PFSK-1 (cell line): ENCODE measurements at regions not wholly inside any gene's neighbourhood (a gene's known extent, or its start where the extent isn't known, plus 50 kb on each side); places are given as distances from the start of the nearest gene placed in this dataset.

ENCODE experiments used
- FOXP2 ChIP-seq: optimal IDR thresholded peaks from 2 replicates; pipeline ENCODE3; 2011; ENCODE audit warnings: borderline replicate concordance, control low read depth, inconsistent platforms; ENCODE audit not compliant: insufficient read depth; ENCODE audit errors: extremely low read length, extremely low read depth
- POLR2AphosphoS5 ChIP-seq: IDR thresholded peaks from 2 replicates; pipeline ENCODE4 v1.6.1; 2012; ENCODE audit warnings: low read depth, mild to moderate bottlenecking, control low read depth, low read length, moderate library complexity
- REST ChIP-seq, 2 experiments: IDR thresholded peaks; 2 replicates each; pipeline versions ENCODE4 v1.6.1 to v1.8.0; 2011 to 2012; ENCODE audit warnings: low read depth in 2 of 2, low read length in 2 of 2, control low read depth in 1 of 2, inconsistent platforms in 1 of 2, mild to moderate bottlenecking in 1 of 2, moderate library complexity in 1 of 2; ENCODE audit not compliant: insufficient read depth in 1 of 2
- SIN3A ChIP-seq: IDR thresholded peaks from 2 replicates; pipeline ENCODE4 v1.6.1; 2012; ENCODE audit warnings: mild to moderate bottlenecking, low read length, moderate library complexity, borderline replicate concordance; ENCODE audit not compliant: insufficient read depth
- TAF1 ChIP-seq: IDR thresholded peaks from 2 replicates; pipeline ENCODE4 v1.6.1; 2012; ENCODE audit warnings: low read length, control low read depth, borderline replicate concordance; ENCODE audit not compliant: insufficient read depth

- TF ChIP-seq FOXP2 (no peak), POLR2AphosphoS5 (no peak), TAF1 (no peak), SIN3A (no peak), REST (IDR thresholded peaks at IDR 0.05; ENCODE audit: insufficient read depth in 1 of 2, low read depth in 2 of 2, low read length in 2 of 2) (no peak)
These were observed 100.4 kb upstream of the USP24 start for GRCh38 chr1:55315552-55315951.

DNA sequence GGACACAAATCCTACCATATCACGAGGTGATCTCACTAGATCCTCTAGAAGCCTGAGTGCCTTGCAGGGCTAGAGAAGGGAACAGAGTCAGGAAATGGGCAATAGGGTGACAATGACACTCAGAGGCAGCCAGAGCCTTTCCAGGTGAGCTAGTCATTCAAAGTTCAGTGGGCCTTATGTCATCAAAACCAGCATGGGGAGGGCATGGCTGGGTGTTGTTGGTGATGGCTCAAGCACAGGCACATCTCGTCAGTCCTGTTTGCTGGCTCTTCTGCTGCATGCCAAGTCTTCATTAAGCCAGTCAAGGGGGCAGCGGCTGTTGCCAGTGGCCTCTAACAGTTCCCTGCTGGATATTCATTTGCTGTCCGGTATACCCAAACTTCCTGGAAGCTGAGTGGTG lies 99.6 kb upstream of the USP24 start:
- TF ChIP-seq POLR2AphosphoS5 (no peak), REST (IDR thresholded peaks at IDR 0.05; ENCODE audit: insufficient read depth in 1 of 2, low read depth in 2 of 2, low read length in 2 of 2) (no peak), FOXP2 (no peak), TAF1 (no peak), SIN3A (no peak)

DNA sequence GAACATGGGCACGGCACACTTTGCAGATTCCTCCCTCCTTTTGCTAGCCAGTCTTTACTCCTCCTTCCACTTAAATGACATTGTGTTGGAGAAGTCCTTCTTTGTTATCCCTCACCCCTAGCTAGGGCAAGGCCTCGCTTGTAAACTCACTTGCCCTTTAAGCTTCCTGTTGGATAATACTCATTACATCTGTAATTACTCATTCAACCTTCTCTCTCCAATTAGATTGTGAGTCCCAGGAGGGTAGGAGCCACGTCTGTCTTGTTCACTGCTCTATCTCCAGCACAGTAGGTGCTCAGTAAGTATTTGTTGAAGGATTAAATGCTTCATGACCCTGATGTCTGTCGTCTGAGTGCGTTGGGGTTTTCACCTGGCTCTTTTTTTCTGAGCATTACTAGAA lies 98.7 kb upstream of the USP24 start:
- TF ChIP-seq POLR2AphosphoS5 (no peak), SIN3A (no peak), FOXP2 (no peak), TAF1 (no peak), REST (IDR thresholded peaks at IDR 0.05; ENCODE audit: insufficient read depth in 1 of 2, low read depth in 2 of 2, low read length in 2 of 2) (no peak)

- TF ChIP-seq FOXP2, result no peak
- no peak for TF ChIP-seq TAF1
- TF ChIP-seq REST (IDR thresholded peaks at IDR 0.05; ENCODE audit: insufficient read depth in 1 of 2, low read depth in 2 of 2, low read length in 2 of 2), result no peak
- no peak for TF ChIP-seq POLR2AphosphoS5
- TF ChIP-seq SIN3A, result no peak
These were observed 96.8 kb upstream of the USP24 start for GRCh38 chr1:55311979-55312378.

DNA sequence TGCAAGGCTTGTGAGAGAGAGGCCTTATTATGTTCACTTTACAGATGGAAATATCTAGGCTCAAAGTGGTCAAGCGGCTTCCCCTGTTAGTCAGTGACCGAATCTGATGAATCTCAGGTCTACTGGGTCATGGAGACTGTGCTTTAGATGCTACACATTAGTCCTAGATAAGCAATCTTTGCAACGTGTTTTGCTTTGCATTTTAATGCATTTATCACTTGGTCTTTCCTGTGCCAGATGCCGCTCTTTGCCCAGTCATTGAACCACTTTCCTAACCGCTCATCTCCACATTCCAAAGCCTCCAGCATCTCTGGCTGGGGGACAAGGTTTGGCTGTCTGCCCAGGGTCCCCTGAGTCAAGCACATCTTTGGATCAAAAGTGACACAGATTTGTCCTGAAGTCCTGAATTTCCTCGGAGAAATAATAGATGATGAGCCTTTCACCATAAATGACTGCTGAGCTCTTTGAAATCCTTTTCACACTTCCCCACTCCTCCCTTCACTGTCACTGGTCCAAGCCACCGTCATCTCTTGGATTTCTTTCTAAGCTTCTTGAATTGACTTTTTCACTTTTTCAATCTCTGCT lies 96.0 kb upstream of the USP24 start:
- TF ChIP-seq SIN3A (no peak), FOXP2 (no peak), TAF1 (no peak), REST (IDR thresholded peaks at IDR 0.05; ENCODE audit: insufficient read depth in 1 of 2, low read depth in 2 of 2, low read length in 2 of 2) (no peak)
